ENCODE measurements at regions not wholly inside any gene's neighbourhood (a gene's known extent, or its start where the extent isn't known, plus 50 kb on each side); places are given as distances from the start of the nearest gene placed in this dataset.

- H3K27ac ChIP-seq: peak overlapping the region; percentile 75
- no peak for TF ChIP-seq CTCF (conservative IDR thresholded peaks at IDR 0.05)
Observed at GRCh38 chr11:111438168-111438567, 59.1 kb upstream of the POU2AF1 start.

DNA sequence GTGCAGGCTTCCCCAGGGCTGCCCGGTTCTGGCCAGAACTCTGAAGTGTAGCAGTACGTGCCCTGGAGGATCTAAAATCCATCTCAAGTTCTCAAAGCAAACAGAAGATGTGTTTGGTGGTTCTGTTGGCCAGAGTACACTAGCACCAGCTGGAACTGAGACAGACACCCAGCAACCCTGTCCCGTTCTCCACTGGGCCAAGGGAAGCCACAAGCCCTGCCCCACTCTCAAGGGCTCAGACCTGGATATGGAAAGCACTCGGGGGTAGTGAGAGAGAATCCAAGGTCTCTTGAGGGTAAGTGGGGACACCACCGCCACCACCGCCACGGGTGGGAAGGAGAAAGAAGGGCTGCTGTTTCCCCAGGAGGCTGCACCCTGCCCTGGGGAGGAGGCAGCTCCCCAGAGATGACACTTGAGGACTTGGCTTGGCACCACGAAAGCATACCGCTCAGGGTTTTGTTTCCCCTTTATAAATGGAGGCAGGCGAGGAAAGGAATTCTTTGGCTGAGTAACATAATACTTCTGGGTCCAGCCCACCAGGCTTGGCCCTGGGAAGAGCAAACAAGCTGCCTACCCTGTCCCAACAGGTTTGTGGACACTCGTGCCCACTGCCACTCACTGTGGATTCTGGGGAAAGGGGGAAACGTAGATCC is 56.1 kb upstream of the POU2AF1 start:
- TF ChIP-seq CTCF (conservative IDR thresholded peaks at IDR 0.05): no peak
- peak overlapping the region; percentile 75; the same call in 1 of the 2 replicates for H3K27ac ChIP-seq

DNA sequence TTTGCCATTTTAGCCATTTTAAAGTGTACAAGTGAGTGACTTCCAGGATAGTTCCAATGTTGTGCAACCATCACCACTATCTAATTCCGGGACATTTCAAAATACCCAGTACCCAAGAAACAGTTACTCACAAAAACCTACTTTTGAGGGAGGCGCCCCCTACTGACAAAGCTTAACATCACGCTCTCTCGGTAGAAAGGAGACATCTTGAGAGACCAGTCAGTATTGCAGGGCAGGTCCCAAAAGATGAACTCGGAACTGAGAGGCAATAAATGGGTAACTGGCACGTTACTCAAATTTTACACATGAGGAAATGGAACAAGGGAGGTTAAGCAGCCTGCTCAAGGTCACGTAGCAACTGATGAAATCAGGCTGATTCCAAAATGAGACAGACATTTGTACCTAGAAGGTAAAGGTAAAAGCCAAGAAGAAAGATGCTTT is 50.0 kb upstream of the POU2AF1 start:
- TF ChIP-seq CTCF (conservative IDR thresholded peaks at IDR 0.05): peak; percentile 40
- H3K27ac ChIP-seq: peak overlapping the region; percentile 99; the same call in 1 of the 2 replicates

Data from VCaP (cell line).